ENCODE measurements at regions not wholly inside any gene's neighbourhood (a gene's known extent, or its start where the extent isn't known, plus 50 kb on each side); places are given as distances from the start of the nearest gene placed in this dataset.

DNA sequence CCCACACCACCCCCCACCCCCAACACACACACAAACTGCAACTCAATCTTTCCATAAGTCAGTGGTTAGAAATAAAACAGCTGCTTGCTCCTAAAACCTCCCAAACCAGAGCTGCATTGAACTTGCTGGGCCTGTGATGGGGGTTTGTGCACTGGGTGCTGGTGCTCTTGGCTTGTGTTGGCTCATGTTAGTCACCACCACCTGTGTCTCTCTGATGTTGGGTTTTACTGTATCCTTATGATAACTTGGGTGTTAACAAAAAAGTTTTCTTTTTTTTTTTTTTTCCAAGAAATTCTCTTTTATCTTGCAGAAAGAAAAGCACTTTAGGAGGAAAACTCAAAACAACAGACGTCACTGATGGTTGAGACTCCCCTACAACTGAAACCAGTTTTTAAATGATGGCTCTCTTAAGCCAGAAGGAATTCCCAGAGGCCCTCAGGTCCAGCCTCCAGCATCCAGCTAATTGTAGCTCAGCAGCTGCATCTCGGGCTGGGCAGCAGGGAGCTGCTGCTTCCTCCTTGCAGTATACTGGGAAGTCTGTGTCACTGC, 79.9 kb upstream of the DRD2 start (continued):
- TF ChIP-seq, protein P1, sequence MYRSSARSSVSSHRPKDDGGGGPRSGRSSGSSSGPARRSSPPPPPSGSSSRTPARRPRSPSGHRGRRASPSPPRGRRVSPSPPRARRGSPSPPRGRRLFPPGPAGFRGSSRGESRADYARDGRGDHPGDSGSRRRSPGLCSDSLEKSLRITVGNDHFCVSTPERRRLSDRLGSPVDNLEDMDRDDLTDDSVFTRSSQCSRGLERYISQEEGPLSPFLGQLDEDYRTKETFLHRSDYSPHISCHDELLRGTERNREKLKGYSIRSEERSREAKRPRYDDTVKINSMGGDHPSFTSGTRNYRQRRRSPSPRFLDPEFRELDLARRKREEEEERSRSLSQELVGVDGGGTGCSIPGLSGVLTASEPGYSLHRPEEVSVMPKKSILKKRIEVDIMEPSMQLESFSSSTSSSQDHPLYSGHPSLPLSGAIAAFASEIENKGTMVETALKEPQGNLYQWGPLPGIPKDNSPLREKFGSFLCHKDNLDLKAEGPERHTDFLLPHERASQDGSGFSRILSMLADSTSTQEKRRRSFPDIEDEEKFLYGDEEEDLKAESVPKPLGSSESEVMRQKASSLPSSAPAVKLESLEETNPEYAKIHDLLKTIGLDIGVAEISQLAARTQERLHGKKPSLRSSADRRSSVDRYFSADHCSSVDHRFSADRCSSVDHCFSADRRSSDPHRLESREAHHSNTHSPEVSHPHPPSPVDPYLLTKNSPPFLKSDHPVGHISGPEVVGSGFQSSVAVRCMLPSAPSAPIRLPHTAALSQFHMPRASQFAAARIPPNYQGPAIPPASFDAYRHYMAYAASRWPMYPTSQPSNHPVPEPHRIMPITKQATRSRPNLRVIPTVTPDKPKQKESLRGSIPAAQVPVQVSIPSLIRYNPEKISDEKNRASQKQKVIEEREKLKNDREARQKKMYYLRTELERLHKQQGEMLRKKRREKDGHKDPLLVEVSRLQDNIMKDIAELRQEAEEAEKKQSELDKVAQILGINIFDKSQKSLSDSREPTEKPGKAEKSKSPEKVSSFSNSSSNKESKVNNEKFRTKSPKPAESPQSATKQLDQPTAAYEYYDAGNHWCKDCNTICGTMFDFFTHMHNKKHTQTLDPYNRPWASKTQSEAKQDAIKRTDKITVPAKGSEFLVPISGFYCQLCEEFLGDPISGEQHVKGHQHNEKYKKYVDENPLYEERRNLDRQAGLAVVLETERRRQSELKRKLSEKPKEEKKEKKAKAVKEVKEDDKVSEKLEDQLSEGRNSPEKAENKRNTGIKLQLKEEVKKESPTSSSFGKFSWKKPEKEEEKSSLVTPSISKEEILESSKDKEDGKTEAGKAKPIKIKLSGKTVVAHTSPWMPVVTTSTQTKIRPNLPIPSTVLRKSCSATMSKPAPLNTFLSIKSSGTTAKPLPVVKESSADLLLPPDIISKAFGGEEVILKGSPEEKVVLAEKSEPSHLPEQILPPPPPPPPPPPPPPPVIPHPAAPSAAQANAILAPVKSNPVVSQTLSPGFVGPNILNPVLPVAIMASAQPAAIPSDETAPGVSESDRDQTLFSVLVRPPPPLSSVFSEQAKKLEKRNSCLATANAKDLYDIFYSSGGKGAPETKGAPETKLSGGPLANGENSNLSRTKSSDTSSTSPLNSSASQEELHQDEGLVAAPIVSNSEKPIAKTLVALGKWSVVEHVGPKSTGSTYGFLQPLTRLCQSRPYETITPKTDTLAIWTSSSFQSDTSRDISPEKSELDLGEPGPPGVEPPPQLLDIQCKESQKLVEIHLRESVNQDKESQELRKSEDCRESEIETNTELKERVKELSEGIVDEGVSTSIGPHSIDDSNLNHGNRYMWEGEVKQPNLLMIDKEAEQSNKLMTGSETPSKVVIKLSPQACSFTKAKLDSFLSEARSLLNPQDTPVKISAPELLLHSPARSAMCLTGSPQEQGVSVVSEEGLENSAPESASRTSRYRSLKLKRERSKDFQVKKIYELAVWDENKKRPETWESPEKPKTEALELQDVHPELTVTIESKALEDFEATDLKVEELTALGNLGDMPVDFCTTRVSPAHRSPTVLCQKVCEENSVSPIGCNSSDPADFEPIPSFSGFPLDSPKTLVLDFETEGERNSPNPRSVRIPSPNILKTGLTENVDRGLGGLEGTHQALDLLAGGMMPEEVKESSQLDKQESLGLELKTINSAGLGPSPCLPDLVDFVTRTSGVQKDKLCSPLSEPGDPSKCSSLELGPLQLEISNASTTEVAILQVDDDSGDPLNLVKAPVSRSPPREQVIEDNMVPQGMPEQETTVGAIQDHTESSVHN (IDR thresholded peaks at IDR 0.05; ENCODE audit: borderline replicate concordance in 1 of 2, low read depth in 1 of 2) = no peak
- TF ChIP-seq TCF3 (CRISPR knock-in tag; IDR thresholded peaks at IDR 0.05) = peak; percentile 77
- peak; percentile 77 for TF ChIP-seq ARID1B (IDR thresholded peaks at IDR 0.05)
- no peak for TF ChIP-seq MCM2 (IDR thresholded peaks at IDR 0.05; ENCODE audit: low read depth)
- no peak for TF ChIP-seq SRSF3 (IDR thresholded peaks at IDR 0.05; ENCODE audit: insufficient read depth, low read length)
- no peak for TF ChIP-seq CCAR2 (IDR thresholded peaks at IDR 0.05; ENCODE audit: low read depth, low read length)
- TF ChIP-seq NR3C1 (CRISPR knock-in tag; IDR thresholded peaks at IDR 0.05) = no peak
- TF ChIP-seq NR2C2 (CRISPR knock-in tag; IDR thresholded peaks at IDR 0.05) = no peak
- no peak for TF ChIP-seq NR2C2 (tag; IDR thresholded peaks at IDR 0.05)
- TF ChIP-seq RBM39 (optimal IDR thresholded peaks at IDR 0.05; ENCODE audit: low read depth, low read length) = no peak
- TF ChIP-seq, protein P2, sequence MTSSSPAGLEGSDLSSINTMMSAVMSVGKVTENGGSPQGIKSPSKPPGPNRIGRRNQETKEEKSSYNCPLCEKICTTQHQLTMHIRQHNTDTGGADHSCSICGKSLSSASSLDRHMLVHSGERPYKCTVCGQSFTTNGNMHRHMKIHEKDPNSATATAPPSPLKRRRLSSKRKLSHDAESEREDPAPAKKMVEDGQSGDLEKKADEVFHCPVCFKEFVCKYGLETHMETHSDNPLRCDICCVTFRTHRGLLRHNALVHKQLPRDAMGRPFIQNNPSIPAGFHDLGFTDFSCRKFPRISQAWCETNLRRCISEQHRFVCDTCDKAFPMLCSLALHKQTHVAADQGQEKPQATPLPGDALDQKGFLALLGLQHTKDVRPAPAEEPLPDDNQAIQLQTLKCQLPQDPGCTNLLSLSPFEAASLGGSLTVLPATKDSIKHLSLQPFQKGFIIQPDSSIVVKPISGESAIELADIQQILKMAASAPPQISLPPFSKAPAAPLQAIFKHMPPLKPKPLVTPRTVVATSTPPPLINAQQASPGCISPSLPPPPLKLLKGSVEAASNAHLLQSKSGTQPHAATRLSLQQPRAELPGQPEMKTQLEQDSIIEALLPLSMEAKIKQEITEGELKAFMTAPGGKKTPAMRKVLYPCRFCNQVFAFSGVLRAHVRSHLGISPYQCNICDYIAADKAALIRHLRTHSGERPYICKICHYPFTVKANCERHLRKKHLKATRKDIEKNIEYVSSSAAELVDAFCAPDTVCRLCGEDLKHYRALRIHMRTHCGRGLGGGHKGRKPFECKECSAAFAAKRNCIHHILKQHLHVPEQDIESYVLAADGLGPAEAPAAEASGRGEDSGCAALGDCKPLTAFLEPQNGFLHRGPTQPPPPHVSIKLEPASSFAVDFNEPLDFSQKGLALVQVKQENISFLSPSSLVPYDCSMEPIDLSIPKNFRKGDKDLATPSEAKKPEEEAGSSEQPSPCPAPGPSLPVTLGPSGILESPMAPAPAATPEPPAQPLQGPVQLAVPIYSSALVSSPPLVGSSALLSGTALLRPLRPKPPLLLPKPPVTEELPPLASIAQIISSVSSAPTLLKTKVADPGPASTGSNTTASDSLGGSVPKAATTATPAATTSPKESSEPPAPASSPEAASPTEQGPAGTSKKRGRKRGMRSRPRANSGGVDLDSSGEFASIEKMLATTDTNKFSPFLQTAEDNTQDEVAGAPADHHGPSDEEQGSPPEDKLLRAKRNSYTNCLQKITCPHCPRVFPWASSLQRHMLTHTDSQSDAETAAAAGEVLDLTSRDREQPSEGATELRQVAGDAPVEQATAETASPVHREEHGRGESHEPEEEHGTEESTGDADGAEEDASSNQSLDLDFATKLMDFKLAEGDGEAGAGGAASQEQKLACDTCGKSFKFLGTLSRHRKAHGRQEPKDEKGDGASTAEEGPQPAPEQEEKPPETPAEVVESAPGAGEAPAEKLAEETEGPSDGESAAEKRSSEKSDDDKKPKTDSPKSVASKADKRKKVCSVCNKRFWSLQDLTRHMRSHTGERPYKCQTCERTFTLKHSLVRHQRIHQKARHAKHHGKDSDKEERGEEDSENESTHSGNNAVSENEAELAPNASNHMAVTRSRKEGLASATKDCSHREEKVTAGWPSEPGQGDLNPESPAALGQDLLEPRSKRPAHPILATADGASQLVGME (CRISPR knock-in tag; IDR thresholded peaks at IDR 0.05) = no peak
- 0 out of 2 replicates have a peak, but pooled peaks have one; percentile 25 for TF ChIP-seq CTBP1 (IDR thresholded peaks at IDR 0.05; ENCODE audit: borderline replicate concordance)
- no peak for TF ChIP-seq ELF1 (tag; IDR thresholded peaks at IDR 0.05)
- TF ChIP-seq GABPB2 (CRISPR knock-in tag; conservative IDR thresholded peaks at IDR 0.05) = no peak
- TF ChIP-seq TEAD4 (IDR thresholded peaks at IDR 0.05; ENCODE audit: low read length) = peak; percentile 33; the same call in 1 of the 2 replicates
- TF ChIP-seq TEAD4 (CRISPR knock-in tag; IDR thresholded peaks at IDR 0.05; ENCODE audit: borderline replicate concordance) = no peak

All from K562 (cell line).